ENCODE measurements at regions not wholly inside any gene's neighbourhood (a gene's known extent, or its start where the extent isn't known, plus 50 kb on each side); places are given as distances from the start of the nearest gene placed in this dataset.
A peak's percentile ranks its signal among the peaks of the same experiment; 100 is the strongest.

- Histone ChIP-seq H3K4me1 (ENCODE audit: insufficient read depth, low read length, poor library complexity, severe bottlenecking) (peaks cover 26% of the 10 kb centered on the region), H3F3A (ENCODE audit: low read depth) (no peaks in the 10 kb centered on the region), H3K9ac (ENCODE audit: low read depth, low read length, poor library complexity, severe bottlenecking) (peak overlapping the region; percentile 57), H3K4me2 (ENCODE audit: low read depth, low read length, poor library complexity, severe bottlenecking) (peak overlapping the region; percentile 85), H3K4me3 (ENCODE audit: low read length, poor library complexity, severe bottlenecking) (no peak overlapping the region), H3K79me2 (ENCODE audit: insufficient read depth, low read length) (no peaks in the 10 kb centered on the region), H3K9me3 (ENCODE audit: insufficient read depth, low read depth, low read length) (no peaks in the 10 kb centered on the region), H2AFZ (ENCODE audit: low read length) (no peak overlapping the region), H3K9me2 (replicated peaks; ENCODE audit: low read depth, low read length) (no peaks in the 10 kb centered on the region), H3K36me3 (ENCODE audit: insufficient read depth, low read length) (no peaks in the 10 kb centered on the region), H4K20me1 (ENCODE audit: insufficient read depth, low read length, poor library complexity, severe bottlenecking) (no peaks in the 10 kb centered on the region), H3K27me3 (ENCODE audit: insufficient read depth, low read length, poor library complexity, severe bottlenecking) (no peaks in the 10 kb centered on the region)
- TF ChIP-seq EZH2phosphoT487 (IDR thresholded peaks at IDR 0.05; ENCODE audit: borderline replicate concordance) (no peak), CTCF (conservative IDR thresholded peaks at IDR 0.05; ENCODE audit: low read length) (0 out of 2 replicates have a peak, but pooled peaks have one; percentile 7)
These were observed 155.2 kb upstream of the PPP1R2C start for GRCh38 chrX:42933187-42933586.

GRCh38 chrX:42934020-42934726 lies 156.2 kb upstream of the PPP1R2C start:
- H3K4me1 ChIP-seq (ENCODE audit: insufficient read depth, low read length, poor library complexity, severe bottlenecking): peaks cover 26% of the 10 kb centered on the region
- H3K4me3 ChIP-seq (ENCODE audit: low read length, poor library complexity, severe bottlenecking): peak overlapping the region; percentile 64
- TF ChIP-seq EZH2phosphoT487 (IDR thresholded peaks at IDR 0.05; ENCODE audit: borderline replicate concordance) (no peak), CTCF (conservative IDR thresholded peaks at IDR 0.05; ENCODE audit: low read length) (no peak)
- no peaks in the 10 kb centered on the region for H3F3A ChIP-seq (ENCODE audit: low read depth)
- no peaks in the 10 kb centered on the region for H3K36me3 ChIP-seq (ENCODE audit: insufficient read depth, low read length)
- no peak overlapping the region for H2AFZ ChIP-seq (ENCODE audit: low read length)
- H3K4me2 ChIP-seq (ENCODE audit: low read depth, low read length, poor library complexity, severe bottlenecking): peak overlapping the region; percentile 85
- H3K79me2 ChIP-seq (ENCODE audit: insufficient read depth, low read length): no peaks in the 10 kb centered on the region
- H3K27me3 ChIP-seq (ENCODE audit: insufficient read depth, low read length, poor library complexity, severe bottlenecking): no peaks in the 10 kb centered on the region
- peak overlapping the region; percentile 57 for H3K9ac ChIP-seq (ENCODE audit: low read depth, low read length, poor library complexity, severe bottlenecking)
- no peaks in the 10 kb centered on the region for H3K9me2 ChIP-seq (replicated peaks; ENCODE audit: low read depth, low read length)
- H3K9me3 ChIP-seq (ENCODE audit: insufficient read depth, low read depth, low read length): no peaks in the 10 kb centered on the region; the same call in 1 of the 2 replicates
- no peaks in the 10 kb centered on the region for H4K20me1 ChIP-seq (ENCODE audit: insufficient read depth, low read length, poor library complexity, severe bottlenecking)

GRCh38 chrX:42941671-42942070 lies 163.7 kb upstream of the PPP1R2C start:
- Histone ChIP-seq H3K36me3 (ENCODE audit: insufficient read depth, low read length) (no peaks in the 10 kb centered on the region), H3K9me3 (ENCODE audit: insufficient read depth, low read depth, low read length) (no peaks in the 10 kb centered on the region; the same call in 1 of the 2 replicates), H3K4me2 (ENCODE audit: low read depth, low read length, poor library complexity, severe bottlenecking) (no peak overlapping the region), H2AFZ (ENCODE audit: low read length) (no peak overlapping the region), H3K27me3 (ENCODE audit: insufficient read depth, low read length, poor library complexity, severe bottlenecking) (no peaks in the 10 kb centered on the region), H3K9ac (ENCODE audit: low read depth, low read length, poor library complexity, severe bottlenecking) (no peak overlapping the region), H3K9me2 (replicated peaks; ENCODE audit: low read depth, low read length) (no peaks in the 10 kb centered on the region), H3F3A (ENCODE audit: low read depth) (peaks cover 5% of the 10 kb centered on the region; the same call in 1 of the 2 replicates), H3K79me2 (ENCODE audit: insufficient read depth, low read length) (no peaks in the 10 kb centered on the region), H4K20me1 (ENCODE audit: insufficient read depth, low read length, poor library complexity, severe bottlenecking) (no peaks in the 10 kb centered on the region), H3K4me3 (ENCODE audit: low read length, poor library complexity, severe bottlenecking) (no peak overlapping the region), H3K4me1 (ENCODE audit: insufficient read depth, low read length, poor library complexity, severe bottlenecking) (peaks cover 51% of the 10 kb centered on the region)
- no peak for TF ChIP-seq EZH2phosphoT487 (IDR thresholded peaks at IDR 0.05; ENCODE audit: borderline replicate concordance)
